Tibial artery (tissue), 4 donors: ENCODE measurements at regions not wholly inside any gene's neighbourhood (a gene's known extent, or its start where the extent isn't known, plus 50 kb on each side); places are given as distances from the start of the nearest gene placed in this dataset.
A peak's percentile ranks its signal among the peaks of the same experiment; 100 is the strongest.
"Not testable (repeated sequence)": the region's sequence is repeated elsewhere in the genome, so short reads cannot be mapped to it uniquely, and the experiment has no call there.

Experiments used
- DNase-seq, 2 donors: peaks; one replicate each; pipeline ENCODE4 v3.0.0-alpha.2; 2019
- H3K27ac ChIP-seq, 2 donors: fragments of 200-600 bp; sonication (generic) in 1 of 2; 1 replicate in 1 of 2; 2 replicates in 1 of 2; pipeline ENCODE4 v1.5.1; 2018 to 2019; ENCODE audit warnings: mild to moderate bottlenecking in 1 of 2
- H3K27me3 ChIP-seq, 2 donors: fragments of 200-600 bp; sonication (generic) in 1 of 2; one replicate each; pipeline versions ENCODE4 v1.5.1 to v1.6.0; 2016 to 2019
- H3K36me3 ChIP-seq, 3 donors: fragments of 200-600 bp; sonication (generic) in 2 of 3; one replicate each; pipeline ENCODE4 v1.5.1; 2016 to 2019; ENCODE audit warnings: mild to moderate bottlenecking in 2 of 3
- H3K4me1 ChIP-seq, 4 donors: fragments of 200-600 bp; sonication (generic) in 2 of 4; 1 replicate in 3 of 4; 2 replicates in 1 of 4; pipeline ENCODE4 v1.5.1; 2016 to 2019
- H3K4me3 ChIP-seq, 2 donors: fragments of 200-600 bp; sonication (generic) in 1 of 2; 1 replicate in 1 of 2; 2 replicates in 1 of 2; pipeline ENCODE4 v1.5.1; 2018 to 2019; ENCODE audit warnings: mild to moderate bottlenecking in 2 of 2
- H3K9me3 ChIP-seq, 3 donors: fragments of 200-600 bp; sonication (generic) in 1 of 3; one replicate each; pipeline ENCODE4 v1.5.1; 2016 to 2019
- intact Hi-C: fragments of 100-400 bp; cut with DNase I; formaldehyde crosslinking; loops from one replicate; pipeline ENCODE4 v1.15.0; 2023; ENCODE audit warnings: low total_unique reads

DNA sequence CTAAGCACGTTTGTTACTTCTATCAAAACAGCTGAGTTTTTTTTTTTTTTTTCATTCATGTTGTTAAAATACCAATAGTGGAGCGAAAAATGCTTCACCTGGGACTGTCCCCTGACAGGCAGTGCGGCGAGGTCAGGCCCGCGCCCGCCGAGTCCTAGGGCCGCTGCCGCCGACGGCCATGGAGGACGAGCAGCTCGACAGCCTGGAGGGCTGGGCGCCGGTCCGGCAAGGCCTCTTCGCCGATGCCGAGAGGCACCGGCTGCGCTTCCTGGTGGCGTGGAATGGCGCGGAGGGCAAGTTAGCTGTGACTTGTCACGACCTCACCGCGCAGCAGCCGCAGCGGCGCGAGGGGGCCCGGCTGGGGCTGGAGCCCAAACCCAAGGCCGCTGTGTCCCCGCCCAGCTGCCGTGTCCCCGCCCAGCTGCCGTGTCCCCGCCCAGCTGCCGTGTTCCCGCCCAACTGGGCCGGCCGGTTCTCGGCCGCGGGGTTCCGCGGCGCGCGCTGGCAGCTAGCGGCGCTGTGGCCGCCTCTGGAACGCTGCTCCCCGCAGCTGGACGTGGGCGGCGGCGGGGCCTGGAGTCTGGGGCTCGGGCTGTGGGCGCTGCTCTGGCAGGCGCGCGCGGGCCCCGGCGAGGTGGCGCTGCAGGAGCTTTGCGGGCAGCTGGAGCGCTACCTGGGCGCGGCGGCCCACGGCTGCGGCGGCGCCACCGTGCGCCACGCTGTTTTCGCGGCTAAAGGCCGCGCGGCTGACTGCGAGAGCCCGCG lies 56.7 kb upstream of the GOLGA8R start:
- H3K4me3 ChIP-seq, result peak overlapping the region; percentile 56 to 61
- peak overlapping the region; percentile 61 to 66 for H3K27ac ChIP-seq
- H3K9me3 ChIP-seq, H3K27me3 ChIP-seq, intact Hi-C loops, H3K4me1 ChIP-seq, H3K36me3 ChIP-seq: not testable (repeated sequence)
- DNase-seq, result peak in 1 of 2 donors; percentile 62

DNA sequence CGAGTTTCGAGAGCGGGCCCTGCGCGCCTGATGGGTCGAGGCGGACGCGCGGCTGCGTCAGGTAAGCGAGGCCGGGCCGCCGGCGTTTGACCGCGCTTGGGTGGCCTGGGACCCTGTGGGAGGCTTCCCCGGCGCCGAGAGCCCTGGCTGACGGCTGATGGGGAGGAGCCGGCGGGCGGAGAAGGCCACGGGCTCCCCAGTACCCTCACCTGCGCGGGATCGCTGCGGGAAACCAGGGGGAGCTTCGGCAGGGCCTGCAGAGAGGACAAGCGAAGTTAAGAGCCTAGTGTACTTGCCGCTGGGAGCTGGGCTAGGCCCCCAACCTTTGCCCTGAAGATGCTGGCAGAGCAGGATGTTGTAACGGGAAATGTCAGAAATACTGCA lies 57.3 kb upstream of the GOLGA8R start:
- peak overlapping the region; percentile 61 to 66 for H3K27ac ChIP-seq
- H3K9me3 ChIP-seq, H3K27me3 ChIP-seq, H3K4me1 ChIP-seq, intact Hi-C loops, H3K36me3 ChIP-seq, DNase-seq: not testable (repeated sequence)
- H3K4me3 ChIP-seq, result peak overlapping the region; percentile 56 to 61

DNA sequence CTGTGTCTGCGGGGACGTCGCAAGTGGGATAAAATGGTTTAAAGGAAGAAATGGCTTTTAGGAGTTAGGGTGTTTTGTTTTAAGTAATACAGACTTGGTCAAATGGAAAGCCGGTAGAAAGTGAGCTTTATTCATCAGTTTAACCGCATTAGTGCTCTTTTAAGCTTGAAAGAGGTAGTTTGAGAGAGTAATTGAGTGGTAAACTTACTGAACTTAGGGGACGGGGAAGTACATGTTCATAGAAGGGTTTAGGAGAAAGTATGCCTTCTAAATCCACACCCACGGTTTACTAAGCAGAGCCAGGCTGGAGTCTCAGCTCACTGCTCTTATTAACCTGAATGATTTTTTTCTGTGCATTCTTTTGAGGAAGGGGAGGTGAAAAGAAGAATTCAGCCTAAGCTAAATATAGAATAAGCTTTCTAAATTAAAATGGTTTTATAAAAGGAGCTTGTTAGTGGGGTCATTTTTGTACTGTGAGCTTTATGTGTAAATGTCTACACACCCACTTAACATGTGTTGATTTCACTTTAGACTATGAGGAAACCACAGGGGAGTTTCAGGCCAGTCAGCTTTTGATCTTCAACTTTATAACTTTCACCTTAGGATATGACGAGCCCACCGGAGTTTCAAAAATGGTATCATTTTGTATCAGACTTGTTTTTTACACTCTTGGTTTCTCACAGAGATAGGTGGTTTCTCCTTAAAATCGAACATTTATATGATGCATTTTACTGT lies 57.9 kb upstream of the GOLGA8R start:
- intact Hi-C loops, H3K4me3 ChIP-seq, H3K36me3 ChIP-seq: not testable (repeated sequence)

DNA sequence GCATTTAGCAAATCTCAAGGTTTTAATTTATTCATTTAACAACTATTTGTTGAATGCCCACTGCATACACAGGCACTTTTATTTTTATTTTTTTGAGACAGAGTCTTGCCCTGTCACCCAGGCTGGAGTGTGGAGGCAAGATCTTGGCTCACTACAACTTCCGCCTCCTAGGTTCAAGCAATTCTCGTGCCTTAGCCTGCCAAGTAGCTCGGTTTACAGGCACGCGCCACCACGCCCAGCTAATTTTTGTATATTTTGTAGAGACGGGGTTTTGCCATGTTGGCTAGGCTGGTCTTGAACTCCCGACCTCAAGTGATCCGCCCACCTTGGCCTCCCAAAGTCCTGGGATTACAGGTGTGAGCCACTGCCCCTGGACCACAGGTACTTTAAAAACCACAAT lies 67.0 kb upstream of the GOLGA8Q start:
- H3K27me3 ChIP-seq, intact Hi-C loops, H3K9me3 ChIP-seq, H3K4me3 ChIP-seq, DNase-seq, H3K27ac ChIP-seq, H3K4me1 ChIP-seq: not testable (repeated sequence)
- H3K36me3 ChIP-seq, result peaks cover 0 to 37% (median 20%) of the 10 kb centered on the region in 3 donors

More for the DNA sequence above, 57.9 kb upstream of the GOLGA8R start:
- DNase-seq, H3K9me3 ChIP-seq, H3K27me3 ChIP-seq, H3K4me1 ChIP-seq, H3K27ac ChIP-seq: not testable (repeated sequence)

DNA sequence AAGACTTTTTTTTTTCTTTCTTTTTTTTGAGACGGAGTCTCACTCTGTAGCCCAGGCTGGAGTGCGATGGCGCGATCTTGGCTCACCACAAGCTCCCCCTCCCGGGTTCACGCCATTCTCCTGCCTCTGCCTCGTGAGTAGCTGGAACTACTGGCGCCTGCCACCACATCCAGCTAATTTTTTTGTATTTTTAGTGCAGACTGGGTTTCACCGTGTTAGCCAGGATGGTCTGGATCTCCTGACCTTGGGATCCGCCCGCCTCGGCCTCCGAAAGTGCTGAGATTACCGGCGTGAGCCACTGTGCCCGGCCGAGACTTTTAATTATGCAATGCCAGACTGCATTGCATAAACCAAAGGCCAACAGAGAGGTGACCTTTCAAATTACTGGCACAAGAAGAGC lies 62.6 kb upstream of the GOLGA8Q start:
- H3K36me3 ChIP-seq, result peaks cover 0 to 32% (median 16%) of the 10 kb centered on the region in 3 donors
- H3K27me3 ChIP-seq, H3K9me3 ChIP-seq, H3K4me3 ChIP-seq, H3K4me1 ChIP-seq, intact Hi-C loops, H3K27ac ChIP-seq: not testable (repeated sequence)
- DNase-seq, result peak in 1 of 2 donors; percentile 14

DNA sequence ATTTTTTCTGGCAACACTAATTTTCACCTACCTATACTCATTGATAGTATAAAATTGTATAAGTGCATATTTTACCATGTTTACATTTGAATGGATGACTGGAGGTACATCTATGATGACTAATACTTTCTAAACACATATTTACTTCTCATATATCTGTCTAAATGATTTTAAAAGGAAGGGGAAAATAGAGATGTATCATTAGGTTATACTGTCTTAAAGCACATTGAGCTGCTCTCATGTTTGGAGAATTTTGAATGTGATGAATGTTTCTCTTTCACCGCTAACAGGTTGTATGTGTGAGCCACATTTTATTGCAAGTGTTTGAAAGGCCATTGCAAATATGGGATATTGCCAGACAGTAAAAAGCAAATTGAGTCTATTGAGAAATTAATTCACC lies 61.5 kb upstream of the GOLGA8Q start:
- H3K27me3 ChIP-seq, intact Hi-C loops, H3K4me3 ChIP-seq, DNase-seq, H3K4me1 ChIP-seq, H3K9me3 ChIP-seq, H3K27ac ChIP-seq: not testable (repeated sequence)
- H3K36me3 ChIP-seq, result peaks cover 0 to 26% (median 16%) of the 10 kb centered on the region in 3 donors

DNA sequence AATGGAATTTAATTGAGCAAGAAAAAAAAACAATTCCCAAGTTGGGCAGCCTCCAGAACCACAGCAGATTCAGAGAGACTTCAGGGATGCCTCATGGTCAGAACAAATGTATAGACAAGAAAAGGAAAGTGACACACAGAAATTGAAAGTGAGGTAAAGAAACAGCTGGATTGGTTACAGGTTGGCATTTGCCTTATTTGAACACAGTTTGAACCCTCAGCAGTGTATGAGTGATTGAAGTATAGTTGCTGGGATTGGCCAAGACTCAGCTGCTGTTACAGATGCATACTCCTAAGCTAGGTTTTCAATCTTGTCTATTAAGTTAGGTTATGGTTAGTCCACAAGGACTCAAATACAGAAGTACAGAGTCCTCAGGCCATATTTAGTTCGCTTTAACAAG lies 57.9 kb upstream of the GOLGA8Q start:
- H3K4me1 ChIP-seq, H3K4me3 ChIP-seq, H3K27me3 ChIP-seq, H3K36me3 ChIP-seq, DNase-seq, intact Hi-C loops, H3K9me3 ChIP-seq, H3K27ac ChIP-seq: not testable (repeated sequence)

DNA sequence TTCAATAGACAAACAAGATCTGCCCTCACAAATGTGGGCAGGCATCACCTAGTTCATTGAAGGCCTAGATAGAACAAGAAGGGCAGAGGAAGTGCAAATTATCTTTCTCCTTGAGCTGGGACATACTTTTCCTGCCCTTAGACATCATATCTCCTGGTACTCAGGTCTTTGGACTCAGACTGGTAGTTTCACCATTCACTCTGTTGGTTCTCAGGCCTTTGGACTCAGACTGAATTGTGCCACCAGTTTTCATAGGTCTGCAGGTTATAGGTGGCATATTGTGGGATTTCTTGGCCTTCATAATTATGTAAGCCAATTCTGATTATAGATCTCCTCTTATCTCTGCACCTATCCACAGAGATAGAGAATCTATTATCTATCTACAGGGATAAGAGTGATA lies 54.6 kb upstream of the GOLGA8Q start:
- H3K4me1 ChIP-seq, H3K27ac ChIP-seq, H3K4me3 ChIP-seq, DNase-seq, H3K27me3 ChIP-seq, H3K9me3 ChIP-seq, H3K36me3 ChIP-seq, intact Hi-C loops: not testable (repeated sequence)

DNA sequence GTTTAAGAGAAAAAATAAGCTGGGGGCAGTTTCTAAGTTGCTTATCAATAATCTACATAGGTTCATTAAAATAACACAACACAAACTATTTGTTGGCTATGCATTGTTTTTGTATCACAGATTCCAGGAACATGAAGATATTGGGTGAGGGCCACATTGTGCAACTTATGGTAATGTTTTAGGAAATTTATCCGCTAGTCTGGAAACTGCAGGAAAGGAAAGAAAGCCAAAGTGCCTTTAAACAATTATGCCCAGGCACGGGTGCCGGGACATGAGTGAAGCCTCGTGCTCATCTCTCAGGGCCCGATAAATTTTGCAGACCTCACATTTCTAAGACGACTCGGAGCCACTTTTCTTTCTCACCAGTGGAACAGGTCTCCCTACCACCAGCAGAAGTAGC lies 52.6 kb upstream of the GOLGA8Q start:
- H3K36me3 ChIP-seq, H3K9me3 ChIP-seq, H3K27me3 ChIP-seq, H3K4me3 ChIP-seq, DNase-seq, H3K27ac ChIP-seq, H3K4me1 ChIP-seq, intact Hi-C loops: not testable (repeated sequence)

DNA sequence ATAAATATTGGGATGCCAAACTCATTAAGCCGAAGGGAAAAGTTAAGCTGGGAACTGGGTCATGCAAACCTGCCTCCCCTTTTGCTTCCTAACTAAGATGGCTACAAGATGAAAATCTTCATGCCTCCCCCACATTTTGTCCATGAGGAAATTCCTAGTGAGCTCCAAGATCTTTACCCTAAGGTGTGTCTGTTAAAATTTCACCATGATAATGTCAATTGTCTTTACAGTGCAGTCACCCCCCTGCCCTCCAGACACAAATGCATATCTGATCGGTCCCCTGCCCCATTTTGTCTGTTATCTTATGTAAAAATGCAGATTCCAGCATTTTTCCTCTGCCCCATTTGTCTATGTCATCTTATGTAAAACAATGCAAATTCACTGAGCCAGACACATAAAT lies 51.3 kb upstream of the GOLGA8Q start:
- H3K27ac ChIP-seq, H3K36me3 ChIP-seq, H3K27me3 ChIP-seq, H3K4me3 ChIP-seq, intact Hi-C loops, H3K9me3 ChIP-seq, DNase-seq, H3K4me1 ChIP-seq: not testable (repeated sequence)
